Body of pancreas (tissue), 4 donors: ENCODE measurements at regions not wholly inside any gene's neighbourhood (a gene's known extent, or its start where the extent isn't known, plus 50 kb on each side); places are given as distances from the start of the nearest gene placed in this dataset.

Experiments
- POLR2A ChIP-seq, 3 donors: fragments of 450-650 bp; IDR thresholded peaks; one replicate each; pipeline ENCODE4 v1.6.1; 2016; ENCODE audit warnings: antibody characterized with exemption in 3 of 3, mild to moderate bottlenecking in 2 of 3
- TF ChIP-seq, protein P1 (sequence below), 7 experiments: fragments of 450-650 bp in 4 of 7; fragments of 200-600 bp in 3 of 7; sonication (generic) in 3 of 7; IDR thresholded peaks; one replicate each; pipeline ENCODE4 v1.5.1; 2016 to 2019; ENCODE audit warnings: antibody characterized with exemption in 7 of 7

DNA sequence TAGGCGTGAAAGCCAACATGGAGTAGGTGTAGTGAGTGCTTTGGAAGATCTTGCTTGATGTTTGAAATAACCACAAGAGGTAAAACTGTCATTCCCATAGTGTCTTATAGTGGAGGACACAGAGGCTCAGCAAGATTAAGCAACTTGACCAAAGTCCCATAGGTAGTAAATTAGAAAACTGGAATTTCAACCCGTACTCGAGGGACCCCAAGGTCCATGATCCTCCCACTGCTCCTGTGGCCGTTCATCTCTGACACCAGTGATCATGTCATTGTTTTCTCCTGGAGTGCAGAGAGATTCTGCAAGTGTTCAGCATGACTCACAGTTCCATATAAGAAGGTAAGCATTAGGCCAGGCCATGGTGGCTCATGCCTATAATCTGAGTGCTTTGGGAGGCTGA, 126.9 kb downstream of the FGF9 start:
- no peak for TF ChIP-seq POLR2A (IDR thresholded peaks at IDR 0.05)
- TF ChIP-seq, protein P1, sequence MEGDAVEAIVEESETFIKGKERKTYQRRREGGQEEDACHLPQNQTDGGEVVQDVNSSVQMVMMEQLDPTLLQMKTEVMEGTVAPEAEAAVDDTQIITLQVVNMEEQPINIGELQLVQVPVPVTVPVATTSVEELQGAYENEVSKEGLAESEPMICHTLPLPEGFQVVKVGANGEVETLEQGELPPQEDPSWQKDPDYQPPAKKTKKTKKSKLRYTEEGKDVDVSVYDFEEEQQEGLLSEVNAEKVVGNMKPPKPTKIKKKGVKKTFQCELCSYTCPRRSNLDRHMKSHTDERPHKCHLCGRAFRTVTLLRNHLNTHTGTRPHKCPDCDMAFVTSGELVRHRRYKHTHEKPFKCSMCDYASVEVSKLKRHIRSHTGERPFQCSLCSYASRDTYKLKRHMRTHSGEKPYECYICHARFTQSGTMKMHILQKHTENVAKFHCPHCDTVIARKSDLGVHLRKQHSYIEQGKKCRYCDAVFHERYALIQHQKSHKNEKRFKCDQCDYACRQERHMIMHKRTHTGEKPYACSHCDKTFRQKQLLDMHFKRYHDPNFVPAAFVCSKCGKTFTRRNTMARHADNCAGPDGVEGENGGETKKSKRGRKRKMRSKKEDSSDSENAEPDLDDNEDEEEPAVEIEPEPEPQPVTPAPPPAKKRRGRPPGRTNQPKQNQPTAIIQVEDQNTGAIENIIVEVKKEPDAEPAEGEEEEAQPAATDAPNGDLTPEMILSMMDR (IDR thresholded peaks at IDR 0.05), result no peak
